ENCODE measurements at regions not wholly inside any gene's neighbourhood (a gene's known extent, or its start where the extent isn't known, plus 50 kb on each side); places are given as distances from the start of the nearest gene placed in this dataset.

GRCh38 chrX:20420058-20420457 is 153.3 kb upstream of the RPS6KA3 start:
- no peak for DNase-seq

GRCh38 chrX:20418379-20419150 is 151.9 kb upstream of the RPS6KA3 start:
- no peak for DNase-seq

GRCh38 chrX:20414762-20415445 is 148.2 kb upstream of the RPS6KA3 start:
- no peak for DNase-seq

- DNase-seq, result no peak
Measured at GRCh38 chrX:20414066-20414465, 147.4 kb upstream of the RPS6KA3 start.

- peak; percentile 67 for DNase-seq
Measured at GRCh38 chrX:20412871-20413486, 146.3 kb upstream of the RPS6KA3 start.

- DNase-seq, result no peak
Measured at GRCh38 chrX:20410540-20410939, 143.8 kb upstream of the RPS6KA3 start.

- no peak for DNase-seq
Measured at GRCh38 chrX:20409991-20410390, 143.3 kb upstream of the RPS6KA3 start.

- DNase-seq, result no peak
Measured at GRCh38 chrX:20402956-20403355, 136.2 kb upstream of the RPS6KA3 start.

GRCh38 chrX:20399728-20400414 is 133.2 kb upstream of the RPS6KA3 start:
- no peak for DNase-seq

GRCh38 chrX:20397587-20397986 is 130.9 kb upstream of the RPS6KA3 start:
- DNase-seq, result no peak

- no peak for DNase-seq
Measured at GRCh38 chrX:20394451-20394850, 127.7 kb upstream of the RPS6KA3 start.

- no peak for DNase-seq
Measured at GRCh38 chrX:20393944-20394343, 127.2 kb upstream of the RPS6KA3 start.

GRCh38 chrX:20388594-20388993 is 121.9 kb upstream of the RPS6KA3 start:
- DNase-seq, result no peak

GRCh38 chrX:20383477-20383876 is 116.8 kb upstream of the RPS6KA3 start:
- DNase-seq, result no peak

GRCh38 chrX:20382518-20383297 is 116.0 kb upstream of the RPS6KA3 start:
- no peak for DNase-seq

- no peak for DNase-seq
Measured at GRCh38 chrX:20382082-20382481, 115.4 kb upstream of the RPS6KA3 start.

GRCh38 chrX:20378233-20378920 is 111.7 kb upstream of the RPS6KA3 start:
- no peak for DNase-seq

GRCh38 chrX:20374900-20375438 is 108.3 kb upstream of the RPS6KA3 start:
- DNase-seq, result no peak

- DNase-seq, result no peak
Measured at GRCh38 chrX:20374450-20374849, 107.7 kb upstream of the RPS6KA3 start.

GRCh38 chrX:20373063-20373462 is 106.4 kb upstream of the RPS6KA3 start:
- no peak for DNase-seq

- no peak for DNase-seq
Measured at GRCh38 chrX:20372533-20372932, 105.8 kb upstream of the RPS6KA3 start.

- no peak for DNase-seq
Measured at GRCh38 chrX:20369468-20369867, 102.8 kb upstream of the RPS6KA3 start.
